GM23248 (cell line): ENCODE measurements at regions not wholly inside any gene's neighbourhood (a gene's known extent, or its start where the extent isn't known, plus 50 kb on each side); places are given as distances from the start of the nearest gene placed in this dataset.

Experiments used
- DNase-seq: peaks from one replicate; pipeline ENCODE4 v3.0.0-alpha.2; 2015
- H2AFZ ChIP-seq: fragments of 200-600 bp; sonication (generic); 2 replicates; pipeline ENCODE4 v1.6.1; 2016; ENCODE audit warnings: antibody characterized with exemption
- H3F3A ChIP-seq: fragments of 200-600 bp; sonication (generic); 2 replicates; pipeline ENCODE4 v1.6.1; 2016; ENCODE audit warnings: mild to moderate bottlenecking, antibody characterized with exemption, mixed run types; ENCODE audit not compliant: insufficient read depth
- H3K27ac ChIP-seq: fragments of 200-600 bp; sonication (generic); 2 replicates; pipeline ENCODE4 v1.5.1; 2016; ENCODE audit warnings: mild to moderate bottlenecking
- H3K27me3 ChIP-seq: fragments of 200-600 bp; sonication (generic); replicated peaks from 2 replicates; pipeline ENCODE4 v1.6.1; 2016; ENCODE audit warnings: mild to moderate bottlenecking; ENCODE audit not compliant: insufficient read depth
- H3K36me3 ChIP-seq: fragments of 200-600 bp; sonication (generic); 2 replicates; pipeline ENCODE4 v1.6.1; 2016; ENCODE audit warnings: low read depth, mild to moderate bottlenecking
- H3K4me1 ChIP-seq: fragments of 200-600 bp; sonication (generic); 2 replicates; pipeline ENCODE4 v1.6.1; 2016; ENCODE audit warnings: mild to moderate bottlenecking; ENCODE audit not compliant: insufficient read depth
- H3K4me2 ChIP-seq: fragments of 200-600 bp; sonication (generic); one replicate; pipeline ENCODE4 v1.6.1; 2016; ENCODE audit warnings: mild to moderate bottlenecking; ENCODE audit not compliant: unreplicated experiment
- H3K4me3 ChIP-seq: fragments of 200-600 bp; sonication (generic); 2 replicates; pipeline ENCODE4 v1.5.1; 2016; ENCODE audit warnings: mild to moderate bottlenecking
- H3K79me2 ChIP-seq: fragments of 200-600 bp; sonication (generic); 2 replicates; pipeline ENCODE4 v1.6.1; 2016; ENCODE audit warnings: mild to moderate bottlenecking; ENCODE audit not compliant: insufficient read depth
- H3K9ac ChIP-seq: fragments of 200-600 bp; sonication (generic); 2 replicates; pipeline ENCODE4 v1.6.1; 2016; ENCODE audit warnings: mild to moderate bottlenecking
- H3K9me2 ChIP-seq: fragments of 200-600 bp; sonication (generic); 2 replicates; pipeline ENCODE4 v1.6.1; 2016; ENCODE audit warnings: mixed run types, mild to moderate bottlenecking, moderate library complexity; ENCODE audit not compliant: insufficient read depth
- H3K9me3 ChIP-seq: fragments of 200-600 bp; sonication (generic); one replicate; pipeline ENCODE4 v1.6.1; 2017; ENCODE audit warnings: low read depth
- H4K20me1 ChIP-seq: fragments of 200-600 bp; sonication (generic); 2 replicates; pipeline ENCODE4 v1.6.0; 2016; ENCODE audit not compliant: insufficient read depth
- EZH2 ChIP-seq: fragments of 200-600 bp; sonication (generic); IDR thresholded peaks from 2 replicates; pipeline ENCODE4 v1.6.1; 2018; ENCODE audit warnings: antibody characterized with exemption, mild to moderate bottlenecking; ENCODE audit not compliant: insufficient read depth, poor library complexity, severe bottlenecking
- EZH2phosphoT487 ChIP-seq: fragments of 200-600 bp; sonication (generic); IDR thresholded peaks from 2 replicates; pipeline ENCODE4 v1.6.1; 2018; ENCODE audit warnings: antibody characterized with exemption, moderate library complexity, mild to moderate bottlenecking, low read depth; ENCODE audit not compliant: insufficient read depth
- WGBS, 2 experiments: methylation state at CpG; one replicate each; pipeline ENCODE4 v1.1.6; 2015 to 2017; ENCODE audit warnings: low lambda C conversion rate in 2 of 2, low coverage in 1 of 2; ENCODE audit errors: missing lambda C conversion rate in 2 of 2; 5-methylcytosine and 5-hydroxymethylcytosine counted together
- in situ Hi-C: fragments of 300-500 bp; cut with MboI; formaldehyde crosslinking; loops from 2 replicates; pipeline ENCODE4 v1.15.0; 2020

DNA sequence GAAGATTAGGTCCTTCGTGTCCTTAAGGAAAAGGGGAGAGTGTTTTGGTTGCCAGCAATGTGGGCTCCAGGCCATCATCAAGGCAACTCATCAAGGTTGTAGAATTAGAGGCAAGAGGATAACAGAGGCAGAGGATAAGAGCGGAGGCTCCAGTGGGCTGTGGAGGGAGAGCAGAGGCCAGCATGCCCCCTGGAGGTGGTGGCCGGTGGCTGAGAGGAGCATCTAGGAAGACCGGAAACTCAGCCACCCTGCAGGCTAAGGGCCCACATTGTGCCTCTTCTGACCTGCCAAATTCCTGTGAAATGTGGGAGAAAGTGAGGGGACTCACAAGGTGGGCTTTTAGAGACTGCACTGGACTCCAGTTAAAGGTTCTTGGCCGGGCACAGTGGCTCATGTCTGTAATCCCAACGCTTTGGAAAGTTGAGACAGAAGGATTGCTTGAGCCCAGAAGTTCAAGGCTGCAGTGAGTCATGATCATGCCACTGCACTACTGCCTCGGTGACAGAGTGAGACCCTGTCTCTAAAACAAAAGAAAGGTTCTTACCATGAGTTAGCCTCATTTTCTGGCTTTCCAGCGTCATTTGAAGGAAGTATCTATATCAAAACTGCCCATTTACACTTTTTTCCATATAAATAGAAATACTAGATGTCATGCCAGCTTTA is 62.7 kb upstream of the ADORA2B start:
- TF ChIP-seq EZH2, result no peak
- TF ChIP-seq EZH2phosphoT487, result no peak
- Histone ChIP-seq H3K9ac (no peak overlapping the region), H3K27me3 (no peaks in the 10 kb centered on the region), H3K4me2 (no peak overlapping the region), H4K20me1 (no peaks in the 10 kb centered on the region), H3K4me3 (no peak overlapping the region), H3K9me3 (no peaks in the 10 kb centered on the region), H3K27ac (no peak overlapping the region), H3F3A (no peaks in the 10 kb centered on the region), H3K79me2 (no peaks in the 10 kb centered on the region), H3K4me1 (no peaks in the 10 kb centered on the region), H2AFZ (no peak overlapping the region), H3K9me2 (no peaks in the 10 kb centered on the region), H3K36me3 (no peaks in the 10 kb centered on the region)
- in situ Hi-C loops, result no loop called here
- 71 to 76% methylated on average over 8 of the region's 8 CpGs for WGBS, 2 experiments
- no peak for DNase-seq

DNA sequence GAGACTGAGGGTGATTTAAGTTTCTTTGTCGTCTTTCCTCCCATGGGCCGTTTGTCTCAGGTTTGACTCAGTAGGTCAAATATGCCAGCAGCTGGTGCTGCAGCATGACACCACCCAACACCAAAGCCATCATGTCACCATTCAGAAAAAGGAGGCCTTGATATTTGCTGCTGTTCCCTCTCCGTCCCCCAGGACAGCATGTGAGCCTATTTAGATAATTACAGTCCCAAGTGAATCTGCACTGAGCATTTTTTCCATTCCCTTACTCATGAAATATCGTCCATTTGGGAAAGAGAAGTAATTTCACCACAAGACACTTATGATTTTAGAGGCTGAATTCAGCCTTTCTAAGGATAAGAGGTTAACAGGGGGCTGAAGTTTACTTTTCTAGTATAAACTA is 62.2 kb upstream of the ADORA2B start:
- in situ Hi-C loops, result no loop called here
- no peak overlapping the region for H3K4me2 ChIP-seq
- 61 to 63% methylated on average over 4 of the region's 4 CpGs for WGBS, 2 experiments
- no peaks in the 10 kb centered on the region for H3K79me2 ChIP-seq
- H3K4me1 ChIP-seq, result no peaks in the 10 kb centered on the region
- no peak overlapping the region for H3K27ac ChIP-seq
- no peak for TF ChIP-seq EZH2
- TF ChIP-seq EZH2phosphoT487, result no peak
- no peak overlapping the region for H3K9ac ChIP-seq
- H4K20me1 ChIP-seq, result no peaks in the 10 kb centered on the region
- no peaks in the 10 kb centered on the region for H3K9me3 ChIP-seq
- H3K36me3 ChIP-seq, result no peaks in the 10 kb centered on the region
- H3K4me3 ChIP-seq, result no peak overlapping the region
- peak; percentile 26 for DNase-seq
- no peaks in the 10 kb centered on the region for H3K9me2 ChIP-seq
- H3K27me3 ChIP-seq, result no peaks in the 10 kb centered on the region
- no peaks in the 10 kb centered on the region for H3F3A ChIP-seq
- H2AFZ ChIP-seq, result no peak overlapping the region

- Histone ChIP-seq H3K9me2 (no peaks in the 10 kb centered on the region), H3K9ac (no peak overlapping the region), H2AFZ (no peak overlapping the region), H3K27ac (no peak overlapping the region), H3K4me2 (no peak overlapping the region), H3K9me3 (no peaks in the 10 kb centered on the region), H3F3A (no peaks in the 10 kb centered on the region), H3K36me3 (no peaks in the 10 kb centered on the region), H4K20me1 (no peaks in the 10 kb centered on the region), H3K79me2 (no peaks in the 10 kb centered on the region), H3K4me3 (no peak overlapping the region), H3K27me3 (no peaks in the 10 kb centered on the region), H3K4me1 (no peaks in the 10 kb centered on the region)
- in situ Hi-C loops, result no loop called here
- WGBS, 2 experiments, result 58 to 66% methylated on average over 8 of the region's 8 CpGs
- peak; percentile 78 for DNase-seq
- TF ChIP-seq EZH2phosphoT487 (no peak), EZH2 (no peak)
Observed at GRCh38 chr17:15883617-15884111, 61.3 kb upstream of the ADORA2B start.

GRCh38 chr17:15884731-15885130 is 60.2 kb upstream of the ADORA2B start:
- H3K79me2 ChIP-seq, result no peaks in the 10 kb centered on the region
- no peaks in the 10 kb centered on the region for H3F3A ChIP-seq
- no peaks in the 10 kb centered on the region for H3K9me3 ChIP-seq
- H3K27ac ChIP-seq, result no peak overlapping the region
- H3K4me3 ChIP-seq, result no peak overlapping the region
- no peaks in the 10 kb centered on the region for H3K36me3 ChIP-seq
- no peak overlapping the region for H2AFZ ChIP-seq
- no peaks in the 10 kb centered on the region for H3K27me3 ChIP-seq
- TF ChIP-seq EZH2, result no peak
- TF ChIP-seq EZH2phosphoT487, result no peak
- in situ Hi-C loops, result no loop called here
- no peaks in the 10 kb centered on the region for H3K4me1 ChIP-seq
- whole genome bisulfite sequencing, 2 experiments, result 49 to 51% methylated on average over 4 of the region's 4 CpGs
- no peaks in the 10 kb centered on the region for H4K20me1 ChIP-seq
- H3K9me2 ChIP-seq, result no peaks in the 10 kb centered on the region
- no peak overlapping the region for H3K4me2 ChIP-seq
- no peak for DNase-seq
- no peak overlapping the region for H3K9ac ChIP-seq
